ENCODE measurements at regions not wholly inside any gene's neighbourhood (a gene's known extent, or its start where the extent isn't known, plus 50 kb on each side); places are given as distances from the start of the nearest gene placed in this dataset.

DNA sequence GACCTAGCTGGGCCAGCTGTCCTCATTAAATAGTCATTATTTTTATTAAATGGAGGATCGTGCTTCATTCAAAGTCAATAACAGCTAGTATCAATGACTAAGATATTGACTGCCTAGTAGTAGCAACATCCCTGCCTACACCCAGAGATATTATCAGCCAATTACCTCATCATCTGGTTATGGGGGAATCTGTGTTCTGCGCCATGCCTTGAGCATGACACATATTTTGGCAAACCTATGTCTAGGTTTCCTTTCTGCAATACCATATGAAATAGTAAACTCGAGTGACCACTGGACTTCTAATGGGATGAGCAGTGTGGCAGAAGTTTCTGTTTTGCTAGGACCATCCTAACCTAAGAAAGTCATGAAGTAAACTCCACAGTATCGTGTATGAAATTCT lies 50.0 kb upstream of the AADAT start:
- TF ChIP-seq, protein P1, sequence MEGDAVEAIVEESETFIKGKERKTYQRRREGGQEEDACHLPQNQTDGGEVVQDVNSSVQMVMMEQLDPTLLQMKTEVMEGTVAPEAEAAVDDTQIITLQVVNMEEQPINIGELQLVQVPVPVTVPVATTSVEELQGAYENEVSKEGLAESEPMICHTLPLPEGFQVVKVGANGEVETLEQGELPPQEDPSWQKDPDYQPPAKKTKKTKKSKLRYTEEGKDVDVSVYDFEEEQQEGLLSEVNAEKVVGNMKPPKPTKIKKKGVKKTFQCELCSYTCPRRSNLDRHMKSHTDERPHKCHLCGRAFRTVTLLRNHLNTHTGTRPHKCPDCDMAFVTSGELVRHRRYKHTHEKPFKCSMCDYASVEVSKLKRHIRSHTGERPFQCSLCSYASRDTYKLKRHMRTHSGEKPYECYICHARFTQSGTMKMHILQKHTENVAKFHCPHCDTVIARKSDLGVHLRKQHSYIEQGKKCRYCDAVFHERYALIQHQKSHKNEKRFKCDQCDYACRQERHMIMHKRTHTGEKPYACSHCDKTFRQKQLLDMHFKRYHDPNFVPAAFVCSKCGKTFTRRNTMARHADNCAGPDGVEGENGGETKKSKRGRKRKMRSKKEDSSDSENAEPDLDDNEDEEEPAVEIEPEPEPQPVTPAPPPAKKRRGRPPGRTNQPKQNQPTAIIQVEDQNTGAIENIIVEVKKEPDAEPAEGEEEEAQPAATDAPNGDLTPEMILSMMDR (IDR thresholded peaks at IDR 0.05; ENCODE audit: low read length), result no peak
- no peak for TF ChIP-seq EZH2 (IDR thresholded peaks at IDR 0.05; ENCODE audit: borderline replicate concordance, low read length)

Measured in OCI-LY1 (cell line).